ENCODE measurements at regions not wholly inside any gene's neighbourhood (a gene's known extent, or its start where the extent isn't known, plus 50 kb on each side); places are given as distances from the start of the nearest gene placed in this dataset.

GRCh38 chr2:136696438-136696837, 68.9 kb upstream of the THSD7B start:
- Histone ChIP-seq H3K4me1 (ENCODE audit: control insufficient read depth in 1 of 2, insufficient read depth in 2 of 2, low read depth in 1 of 2, low read length in 1 of 2) (peaks cover 0 to 3% of the 10 kb centered on the region in 2 experiments; a peak in 1 of 4 replicates), H3K27me3 (ENCODE audit: insufficient read depth) (no peaks in the 10 kb centered on the region), H4K20me1 (ENCODE audit: insufficient read depth) (no peaks in the 10 kb centered on the region), H3K9me3 (no peaks in the 10 kb centered on the region), H3K27ac (ENCODE audit: low read depth in 2 of 2, low read length in 1 of 2) (no peak overlapping the region), H3K4me2 (no peak overlapping the region), H3F3A (replicated peaks; ENCODE audit: insufficient read depth) (no peaks in the 10 kb centered on the region), H3K4me3 (ENCODE audit: low read depth in 2 of 2, low read length in 1 of 2) (no peak overlapping the region), H3K9ac (no peak overlapping the region), H3K36me3 (replicated peaks in 1 of 2; ENCODE audit: control insufficient read depth in 1 of 2, insufficient read depth in 2 of 2, low read length in 1 of 2) (no peaks in the 10 kb centered on the region), H3K9me2 (no peaks in the 10 kb centered on the region), H2AFZ (ENCODE audit: low read depth) (no peak overlapping the region), H3K79me2 (ENCODE audit: insufficient read depth) (no peaks in the 10 kb centered on the region)
- CTCF ChIA-PET, result no interaction called here
- TF ChIP-seq GATA2 (CRISPR knock-in tag; IDR thresholded peaks at IDR 0.05) (peak; percentile 70), TEAD4 (IDR thresholded peaks at IDR 0.05; ENCODE audit: borderline replicate concordance, insufficient read depth) (no peak)
- peak; percentile 28 for DNase-seq
- 17% methylated on average over 2 of the region's 2 CpGs for WGBS (ENCODE audit: low lambda C conversion rate)
- POLR2A ChIA-PET, result interaction anchor here (0.6 kb wide), 1 partner anchor 30 kb away, joined by 3 read pairs; no protein-coding TSS in a partner anchor

- H2AFZ ChIP-seq (ENCODE audit: low read depth), result no peak overlapping the region
- no peaks in the 10 kb centered on the region for H3K27me3 ChIP-seq (ENCODE audit: insufficient read depth)
- peak; percentile 20 for DNase-seq
- ChIA-PET POLR2A (no interaction called here), CTCF (no interaction called here)
- H3K36me3 ChIP-seq (replicated peaks in 1 of 2; ENCODE audit: control insufficient read depth in 1 of 2, insufficient read depth in 2 of 2, low read length in 1 of 2), result no peaks in the 10 kb centered on the region
- no peak overlapping the region for H3K27ac ChIP-seq (ENCODE audit: low read depth in 2 of 2, low read length in 1 of 2)
- 12% methylated on average over 5 of the region's 5 CpGs for WGBS (ENCODE audit: low lambda C conversion rate)
- no peaks in the 10 kb centered on the region for H3K9me2 ChIP-seq
- no peaks in the 10 kb centered on the region for H3F3A ChIP-seq (replicated peaks; ENCODE audit: insufficient read depth)
- H3K9ac ChIP-seq, result no peak overlapping the region
- no peaks in the 10 kb centered on the region for H3K9me3 ChIP-seq
- H3K79me2 ChIP-seq (ENCODE audit: insufficient read depth), result no peaks in the 10 kb centered on the region
- no peak overlapping the region for H3K4me3 ChIP-seq (ENCODE audit: low read depth in 2 of 2, low read length in 1 of 2)
- no peak overlapping the region for H3K4me2 ChIP-seq
- peaks cover 0 to 3% of the 10 kb centered on the region in 2 experiments; a peak in 1 of 4 replicates for H3K4me1 ChIP-seq (ENCODE audit: control insufficient read depth in 1 of 2, insufficient read depth in 2 of 2, low read depth in 1 of 2, low read length in 1 of 2)
- no peaks in the 10 kb centered on the region for H4K20me1 ChIP-seq (ENCODE audit: insufficient read depth)
- TF ChIP-seq MEF2A (IDR thresholded peaks at IDR 0.05; ENCODE audit: borderline replicate concordance, low read depth), result no peak
- TF ChIP-seq CHD2 (IDR thresholded peaks at IDR 0.05; ENCODE audit: low read length, partially characterized antibody), result no peak
- no peak for TF ChIP-seq NRF1 (IDR thresholded peaks at IDR 0.05; ENCODE audit: low read depth, low read length)
- TF ChIP-seq RXRA (IDR thresholded peaks at IDR 0.05; ENCODE audit: borderline replicate concordance, low read depth), result no peak
- no peak for TF ChIP-seq EZH2phosphoT487 (IDR thresholded peaks at IDR 0.05; ENCODE audit: borderline replicate concordance, low read depth)
- TF ChIP-seq GATA2 (CRISPR knock-in tag; IDR thresholded peaks at IDR 0.05), result no peak
- no peak for TF ChIP-seq IRF3 (IDR thresholded peaks at IDR 0.05; ENCODE audit: low read depth, low read length)
- TF ChIP-seq USF2 (IDR thresholded peaks at IDR 0.05; ENCODE audit: borderline replicate concordance, low read depth, low read length), result no peak
- TF ChIP-seq SIN3A (IDR thresholded peaks at IDR 0.05; ENCODE audit: borderline replicate concordance, low read depth, low read length), result no peak
- TF ChIP-seq EP300 (IDR thresholded peaks at IDR 0.05; ENCODE audit: borderline replicate concordance in 1 of 2, low read depth in 1 of 2, low read length in 1 of 2), result no peak
- TF ChIP-seq TEAD4 (IDR thresholded peaks at IDR 0.05; ENCODE audit: borderline replicate concordance, insufficient read depth), result no peak
- TF ChIP-seq USF1 (IDR thresholded peaks at IDR 0.05; ENCODE audit: borderline replicate concordance, low read depth), result no peak
- TF ChIP-seq REST (IDR thresholded peaks at IDR 0.05; ENCODE audit: low read depth, low read length), result no peak
- no peak for TF ChIP-seq NFIC (IDR thresholded peaks at IDR 0.05; ENCODE audit: borderline replicate concordance)
- no peak for TF ChIP-seq ZBTB33 (IDR thresholded peaks at IDR 0.05; ENCODE audit: borderline replicate concordance, low read depth)
- no peak for TF ChIP-seq SMC3 (IDR thresholded peaks at IDR 0.05; ENCODE audit: low read depth, low read length)
- TF ChIP-seq PBX3 (IDR thresholded peaks at IDR 0.05), result no peak
Measured at GRCh38 chr2:136693966-136694365, 71.4 kb upstream of the THSD7B start.
